ENCODE measurements at regions not wholly inside any gene's neighbourhood (a gene's known extent, or its start where the extent isn't known, plus 50 kb on each side); places are given as distances from the start of the nearest gene placed in this dataset.

DNA sequence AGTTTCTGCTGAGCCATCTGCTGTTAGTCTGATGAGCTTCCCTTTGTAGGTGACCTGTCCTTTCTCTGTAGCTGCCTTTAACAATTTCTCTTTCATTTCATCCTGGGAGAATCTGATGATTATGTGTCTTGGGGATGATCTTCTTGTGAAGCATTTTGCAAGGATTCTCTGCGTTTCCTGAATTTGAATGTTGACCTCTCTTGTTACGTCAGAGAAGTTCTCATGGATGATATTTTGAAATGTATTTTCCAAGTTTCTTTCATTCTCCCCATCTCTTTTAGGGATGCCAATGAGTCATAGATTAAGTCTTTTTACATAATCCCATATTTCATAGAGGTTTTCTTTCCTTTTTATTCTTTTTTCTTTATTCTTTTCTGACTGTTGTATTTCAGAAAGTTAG is 184.2 kb upstream of the BET1 start:
- TF ChIP-seq TAF1 (IDR thresholded peaks at IDR 0.05; ENCODE audit: low read depth, low read length) = no peak
- no peak for TF ChIP-seq SIN3A (conservative IDR thresholded peaks at IDR 0.05 in 1 of 2, IDR thresholded peaks at IDR 0.05 in 1 of 2; ENCODE audit: low read depth in 1 of 2, low read length in 2 of 2)
- TF ChIP-seq POLR2AphosphoS5 (IDR thresholded peaks at IDR 0.05; ENCODE audit: low read depth, low read length) = no peak
- no peak for TF ChIP-seq ZNF274 (IDR thresholded peaks at IDR 0.05; ENCODE audit: borderline replicate concordance, extremely low read depth, low read length)
- TF ChIP-seq JUND (IDR thresholded peaks at IDR 0.05; ENCODE audit: low read length) = no peak
- no peak for TF ChIP-seq MAX (IDR thresholded peaks at IDR 0.05)
- no peak for TF ChIP-seq CHD1 (IDR thresholded peaks at IDR 0.05; ENCODE audit: low read depth, low read length)
- TF ChIP-seq CTCF (IDR thresholded peaks at IDR 0.05; ENCODE audit: control extremely low read depth in 1 of 3, insufficient read depth in 1 of 3, low read depth in 1 of 3, low read length in 3 of 3) = no peak
- TF ChIP-seq TAF7 (optimal IDR thresholded peaks at IDR 0.05; ENCODE audit: borderline replicate concordance, low read depth, low read length) = no peak
- TF ChIP-seq POLR2A (IDR thresholded peaks at IDR 0.05; ENCODE audit: control extremely low read depth in 1 of 2, low read depth in 2 of 2, low read length in 2 of 2) = no peak
- TF ChIP-seq RAD21 (IDR thresholded peaks at IDR 0.05 in 1 of 2, conservative IDR thresholded peaks at IDR 0.05 in 1 of 2; ENCODE audit: low read depth in 2 of 2, low read length in 2 of 2) = no peak
- TF ChIP-seq NRF1 (IDR thresholded peaks at IDR 0.05; ENCODE audit: low read depth, low read length) = no peak

All from H1 (cell line).